ENCODE measurements at regions not wholly inside any gene's neighbourhood (a gene's known extent, or its start where the extent isn't known, plus 50 kb on each side); places are given as distances from the start of the nearest gene placed in this dataset.
"Not testable (repeated sequence)": the region's sequence is repeated elsewhere in the genome, so short reads cannot be mapped to it uniquely, and the experiment has no call there.

DNA sequence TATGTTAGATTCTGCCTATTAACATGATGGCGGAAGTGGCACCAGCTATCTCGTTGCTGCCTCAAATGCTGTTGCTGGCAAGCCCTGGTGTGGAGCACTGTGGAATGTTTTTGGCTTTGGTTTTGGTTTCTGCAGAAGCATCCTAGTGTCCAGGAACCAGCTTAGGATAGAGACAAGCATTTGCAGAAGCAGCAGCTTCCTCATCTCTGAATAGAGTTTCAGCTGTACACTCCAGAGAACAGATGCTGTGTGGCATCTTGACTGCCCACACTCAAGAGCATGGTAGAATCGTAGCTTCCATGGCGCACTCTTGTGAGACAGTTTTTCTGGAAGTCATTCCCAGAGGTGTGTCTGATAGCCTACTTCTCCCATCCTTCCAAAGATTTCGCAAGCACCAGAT lies 145.3 kb upstream of the RXFP2 start:
- ATAC-seq (replicated peaks in 6 of 8): no peak
- no peak overlapping the region for H3K4me3 ChIP-seq
- 67 to 100% (median 92%) methylated on average over 1 to 5 of the region's 5 CpGs; no CpG with 5 or more reads in 3 of the 10 experiments for WGBS, 10 experiments
- in situ Hi-C loops (cut with MboI; ENCODE audit: low pct_unique_long_range_greater_than_20kb in 2 of 9, low sequenced_read_pairs in 9 of 9, unreplicated experiment in 9 of 9): no loop called here
- H3K27ac ChIP-seq: no peak overlapping the region
- peaks cover 2 to 12% of the 10 kb centered on the region in 2 donors for H3K4me1 ChIP-seq (replicated peaks in 1 of 2)

DNA sequence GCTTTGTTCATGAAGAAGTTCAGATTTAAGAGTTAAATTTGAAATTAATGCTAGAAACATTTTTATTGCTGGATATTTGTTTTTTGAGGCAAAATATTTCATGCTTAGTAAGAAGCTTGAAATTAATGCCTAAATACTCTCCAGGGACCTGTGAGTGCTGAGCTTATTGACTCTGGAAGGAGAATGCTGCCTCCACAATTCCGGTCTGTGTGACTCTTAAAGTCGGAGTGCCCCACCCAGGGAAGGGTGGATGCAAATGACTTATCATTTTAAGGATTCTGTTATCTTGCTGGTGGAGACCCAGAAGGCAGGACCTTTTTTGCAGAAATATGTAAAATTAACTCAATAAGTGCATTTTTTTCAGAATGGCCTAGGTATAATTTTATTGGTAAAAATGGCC lies 143.8 kb upstream of the RXFP2 start:
- 9 to 100% (median 61%) methylated on average over 1 to 2 of the region's 2 CpGs; no CpG with 5 or more reads in 1 of the 10 experiments for WGBS, 10 experiments
- H3K4me3 ChIP-seq: no peak overlapping the region
- in situ Hi-C loops (cut with MboI; ENCODE audit: low pct_unique_long_range_greater_than_20kb in 2 of 9, low sequenced_read_pairs in 9 of 9, unreplicated experiment in 9 of 9): no loop called here
- no peak overlapping the region for H3K27ac ChIP-seq
- peak in 2 of 8 experiments; percentile 50 to 64 for ATAC-seq (replicated peaks in 6 of 8)
- H3K4me1 ChIP-seq (replicated peaks in 1 of 2): peaks cover 2 to 12% of the 10 kb centered on the region in 2 donors

DNA sequence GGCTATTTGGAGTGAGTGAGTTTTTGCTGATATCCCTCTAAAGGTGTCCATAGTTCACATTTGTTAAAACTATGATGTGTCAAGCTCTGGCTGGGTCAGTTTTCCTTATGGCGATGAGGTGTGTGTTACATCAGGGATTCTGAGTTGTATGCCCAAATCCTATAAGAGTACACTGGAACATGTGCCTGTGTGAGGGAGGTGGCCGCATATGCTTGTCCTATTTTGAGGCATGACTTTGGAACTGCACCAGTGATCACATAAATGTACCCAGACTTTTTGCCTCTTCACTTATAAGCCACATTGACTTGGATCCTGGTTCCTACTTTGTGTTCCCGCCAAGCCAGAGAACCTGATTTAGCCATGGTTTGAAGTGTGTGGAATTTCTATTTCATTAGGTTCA lies 140.3 kb upstream of the RXFP2 start:
- H3K4me1 ChIP-seq (replicated peaks in 1 of 2): peaks cover 2 to 12% of the 10 kb centered on the region in 2 donors
- H3K4me3 ChIP-seq: no peak overlapping the region
- no peak overlapping the region for H3K27ac ChIP-seq
- WGBS, 10 experiments: 73 to 100% (median 90%) methylated on average over 1 to 3 of the region's 3 CpGs; no CpG with 5 or more reads in 4 of the 10 experiments
- in situ Hi-C loops (cut with MboI; ENCODE audit: low pct_unique_long_range_greater_than_20kb in 2 of 9, low sequenced_read_pairs in 9 of 9, unreplicated experiment in 9 of 9): no loop called here
- no peak for ATAC-seq (replicated peaks in 6 of 8)

DNA sequence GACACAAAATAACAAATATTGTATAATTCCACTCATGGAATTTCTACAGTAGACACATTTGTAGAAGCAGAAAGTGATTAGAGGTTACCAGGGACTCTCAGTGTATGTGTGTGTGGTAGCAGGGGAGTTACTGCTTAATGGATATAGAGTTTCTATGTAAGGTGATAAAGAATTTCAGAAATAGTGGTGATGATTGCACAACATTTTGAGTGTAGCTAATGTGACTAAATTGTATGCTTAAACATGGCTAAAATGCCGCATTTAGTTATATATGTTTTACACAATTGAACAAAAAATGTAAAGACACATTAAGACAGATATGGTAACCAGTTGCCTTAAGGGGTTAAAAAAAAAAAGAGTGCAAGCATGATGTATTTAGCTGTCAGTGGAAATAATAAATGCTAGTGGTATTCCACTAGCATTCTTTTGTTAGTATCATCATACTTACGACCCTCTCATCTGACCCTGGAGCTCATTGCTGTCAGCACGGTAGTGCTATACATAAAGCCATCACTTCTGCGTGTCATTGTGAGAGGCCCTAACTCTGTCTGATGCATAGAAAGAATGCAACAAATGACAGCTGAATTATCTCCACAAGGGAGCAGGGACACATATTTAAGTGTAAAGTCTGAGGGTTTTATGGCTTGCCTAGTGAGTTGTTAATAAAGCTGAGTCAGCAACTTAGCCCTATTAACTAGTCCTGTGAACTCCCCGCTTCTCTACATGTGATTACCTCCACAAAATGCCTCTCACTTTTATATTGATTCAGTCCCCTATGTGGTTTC lies 134.1 kb upstream of the RXFP2 start:
- in situ Hi-C loops (cut with MboI; ENCODE audit: low pct_unique_long_range_greater_than_20kb in 2 of 9, low sequenced_read_pairs in 9 of 9, unreplicated experiment in 9 of 9): no loop called here
- peak in 6 of 8 experiments; percentile 27 to 98 (median 97) for ATAC-seq (replicated peaks in 6 of 8)
- Histone ChIP-seq H3K4me1 (replicated peaks in 1 of 2) (peaks cover 11 to 34% of the 10 kb centered on the region in 2 donors), H3K27ac (no peak overlapping the region), H3K4me3 (no peak overlapping the region)
- 0 to 100% (median 29%) methylated on average over 1 to 5 of the region's 5 CpGs for WGBS, 10 experiments

DNA sequence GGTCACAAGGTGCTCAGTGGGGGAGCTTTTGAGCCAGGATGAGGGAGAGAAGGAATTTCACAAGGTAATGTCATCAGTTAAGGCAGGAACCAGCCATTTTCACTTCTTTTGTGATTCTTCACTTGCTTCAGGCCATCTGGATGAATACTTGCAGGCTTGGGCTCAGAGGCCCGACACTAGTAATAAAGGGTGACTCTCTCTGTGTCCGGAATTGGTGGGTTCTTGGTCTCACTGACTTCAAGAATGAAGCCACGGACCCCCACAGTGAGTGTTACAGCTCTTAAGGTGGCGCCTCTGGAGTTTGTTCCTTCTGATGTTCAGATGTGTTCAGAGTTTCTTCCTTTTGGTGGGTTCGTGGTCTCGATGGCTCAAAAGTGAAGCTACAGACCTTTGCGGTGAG lies 131.8 kb upstream of the RXFP2 start:
- H3K27ac ChIP-seq; ATAC-seq (replicated peaks in 6 of 8); in situ Hi-C loops (cut with MboI; ENCODE audit: low pct_unique_long_range_greater_than_20kb in 2 of 9, low sequenced_read_pairs in 9 of 9, unreplicated experiment in 9 of 9); H3K4me3 ChIP-seq: not testable (repeated sequence)
- peaks cover 11 to 40% of the 10 kb centered on the region in 2 donors for H3K4me1 ChIP-seq (replicated peaks in 1 of 2)
- WGBS, 10 experiments: 60 to 87% (median 80%) methylated on average over 1 to 3 of the region's 7 CpGs; no CpG with 5 or more reads in 7 of the 10 experiments

DNA sequence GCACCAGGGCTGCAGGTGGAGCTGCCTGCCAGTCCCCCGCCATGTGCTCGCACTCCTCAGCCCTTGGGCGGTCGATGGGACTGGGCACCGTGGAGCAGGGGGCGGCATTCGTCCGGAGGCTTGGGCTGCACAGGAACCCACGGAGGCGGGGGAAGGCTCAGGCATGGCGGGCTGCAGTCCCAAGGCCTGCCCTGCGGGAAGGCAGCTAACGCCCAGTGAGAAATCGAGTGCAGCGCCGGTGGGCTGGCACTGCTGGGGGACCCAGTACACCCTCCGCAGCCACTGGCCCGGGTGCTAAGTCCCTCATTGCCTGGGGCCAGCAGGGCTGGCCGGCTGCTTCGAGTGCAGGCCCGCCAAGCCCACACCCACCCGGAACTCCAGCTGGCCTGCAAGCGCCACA lies 130.5 kb upstream of the RXFP2 start:
- ATAC-seq (replicated peaks in 6 of 8); in situ Hi-C loops (cut with MboI; ENCODE audit: low pct_unique_long_range_greater_than_20kb in 2 of 9, low sequenced_read_pairs in 9 of 9, unreplicated experiment in 9 of 9); H3K4me3 ChIP-seq; H3K27ac ChIP-seq: not testable (repeated sequence)
- WGBS, 10 experiments: 42% methylated on average over 4 of the region's 23 CpGs; no CpG with 5 or more reads in 9 of the 10 experiments
- H3K4me1 ChIP-seq (replicated peaks in 1 of 2): peaks cover 11 to 39% of the 10 kb centered on the region in 2 donors

DNA sequence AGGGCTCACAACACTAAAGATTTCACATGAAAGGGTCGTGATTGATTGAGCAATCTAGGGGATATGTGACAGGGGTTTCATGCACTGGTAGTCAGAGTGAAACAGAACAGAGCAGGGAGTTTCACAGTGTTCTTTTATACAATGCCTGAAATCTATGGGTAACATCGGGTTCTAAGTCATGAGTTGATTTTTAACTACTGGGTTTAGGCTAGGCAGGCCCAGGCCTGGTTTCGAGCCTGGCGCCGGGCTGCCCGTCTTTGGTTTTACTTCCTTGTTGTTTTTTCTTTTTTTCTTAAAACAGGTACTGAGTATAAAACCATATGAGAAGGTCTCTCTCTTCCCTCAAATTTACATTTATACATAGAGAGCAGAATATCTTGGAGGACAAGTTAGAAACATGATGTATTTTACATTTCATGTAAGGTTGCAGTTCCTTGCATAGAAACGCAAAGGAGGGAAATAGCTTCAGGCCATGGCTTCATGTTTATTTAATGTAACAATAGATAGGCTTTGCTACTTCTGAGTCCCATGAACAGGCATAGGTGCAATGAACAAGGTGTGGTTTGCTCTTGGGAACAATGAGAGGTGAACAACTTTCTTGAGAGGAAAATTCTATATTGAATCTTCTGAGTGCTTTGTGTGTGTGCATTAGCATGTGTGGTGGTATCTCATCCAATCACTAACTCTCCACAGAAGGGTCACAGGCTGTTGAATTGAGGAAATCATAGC lies 128.9 kb upstream of the RXFP2 start:
- 0 to 83% (median 67%) methylated on average over 1 to 7 of the region's 7 CpGs; no CpG with 5 or more reads in 1 of the 10 experiments for WGBS, 10 experiments
- Histone ChIP-seq H3K27ac (no peak overlapping the region), H3K4me3 (no peak overlapping the region), H3K4me1 (replicated peaks in 1 of 2) (peaks cover 10 to 23% of the 10 kb centered on the region in 2 donors)
- ATAC-seq (replicated peaks in 6 of 8): no peak
- in situ Hi-C loops (cut with MboI; ENCODE audit: low pct_unique_long_range_greater_than_20kb in 2 of 9, low sequenced_read_pairs in 9 of 9, unreplicated experiment in 9 of 9): no loop called here

DNA sequence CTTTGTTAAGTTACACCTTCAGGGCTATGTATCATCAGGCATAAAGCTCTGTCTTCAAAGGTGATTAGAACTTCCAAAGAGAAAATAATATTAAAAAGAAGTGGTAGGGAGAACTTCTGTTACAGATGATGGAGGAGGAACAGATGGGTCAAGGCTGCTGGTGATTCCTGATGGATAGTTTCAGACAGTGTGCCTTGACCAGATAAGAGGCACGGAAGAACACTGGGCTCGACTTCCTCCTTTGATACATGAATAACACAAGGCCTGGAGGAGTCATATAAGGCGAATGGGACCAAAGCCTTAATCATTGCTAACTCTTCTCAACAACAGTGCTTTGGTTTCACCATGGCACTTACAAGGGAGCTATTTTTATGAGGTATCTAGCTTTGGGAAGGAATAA lies 128.1 kb upstream of the RXFP2 start:
- Histone ChIP-seq H3K27ac (no peak overlapping the region), H3K4me1 (replicated peaks in 1 of 2) (peaks cover 3 to 18% of the 10 kb centered on the region in 2 donors), H3K4me3 (no peak overlapping the region)
- 30 to 100% (median 83%) methylated on average over 1 to 3 of the region's 3 CpGs for WGBS, 10 experiments
- in situ Hi-C loops (cut with MboI; ENCODE audit: low pct_unique_long_range_greater_than_20kb in 2 of 9, low sequenced_read_pairs in 9 of 9, unreplicated experiment in 9 of 9): no loop called here
- ATAC-seq (replicated peaks in 6 of 8): no peak

DNA sequence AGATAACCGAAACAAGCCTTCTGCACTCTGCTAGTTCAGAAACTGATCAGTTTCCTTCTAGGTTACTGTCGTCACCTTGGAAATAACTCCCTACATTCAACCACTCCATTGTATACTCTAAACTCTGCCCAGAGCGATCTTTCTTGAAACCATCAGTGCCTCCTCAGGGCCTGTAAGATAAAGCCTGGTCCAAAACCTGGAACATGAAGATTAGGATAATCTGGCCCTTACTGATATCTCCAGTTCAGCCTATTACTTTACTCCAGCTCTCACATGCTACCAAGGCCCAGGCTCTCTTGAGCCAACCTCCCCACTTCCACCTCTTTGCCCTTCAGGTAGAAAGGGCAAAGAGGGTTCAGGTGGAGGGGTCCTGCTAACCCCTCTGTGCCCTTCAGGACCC lies 125.3 kb upstream of the RXFP2 start:
- Histone ChIP-seq H3K4me3 (no peak overlapping the region), H3K27ac (no peak overlapping the region), H3K4me1 (replicated peaks in 1 of 2) (peaks cover 0 to 7% of the 10 kb centered on the region in 2 donors)
- in situ Hi-C loops (cut with MboI; ENCODE audit: low pct_unique_long_range_greater_than_20kb in 2 of 9, low sequenced_read_pairs in 9 of 9, unreplicated experiment in 9 of 9): no loop called here
- ATAC-seq (replicated peaks in 6 of 8): no peak
- 58 to 100% (median 90%) methylated on average over 1 to 3 of the region's 3 CpGs; no CpG with 5 or more reads in 3 of the 10 experiments for WGBS, 10 experiments

DNA sequence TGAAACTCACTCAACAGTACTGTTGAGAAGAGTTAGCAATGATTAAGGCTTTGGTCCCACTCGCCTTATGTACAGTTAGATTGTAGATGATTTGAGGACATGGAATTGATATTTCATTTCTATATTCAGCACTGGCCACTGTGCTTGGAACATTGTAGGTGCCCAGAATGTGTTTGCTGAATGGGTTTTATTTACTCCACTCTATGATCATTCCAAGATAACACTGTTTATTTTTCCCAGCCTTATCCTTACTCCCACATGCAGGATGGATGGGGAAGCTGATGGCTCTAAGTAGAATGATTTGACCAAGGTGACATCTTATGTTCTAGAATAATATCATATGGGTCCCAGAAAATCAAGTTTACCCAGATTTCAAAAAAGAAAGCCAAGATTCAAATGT lies 124.6 kb upstream of the RXFP2 start:
- Histone ChIP-seq H3K27ac (no peak overlapping the region), H3K4me1 (replicated peaks in 1 of 2) (peaks cover 0 to 7% of the 10 kb centered on the region in 2 donors), H3K4me3 (no peak overlapping the region)
- ATAC-seq (replicated peaks in 6 of 8): no peak
- in situ Hi-C loops (cut with MboI; ENCODE audit: low pct_unique_long_range_greater_than_20kb in 2 of 9, low sequenced_read_pairs in 9 of 9, unreplicated experiment in 9 of 9): no loop called here
- WGBS, 10 experiments: 40 to 100% (median 74%) methylated on average over 1 of the region's 1 CpG; no CpG with 5 or more reads in 6 of the 10 experiments

DNA sequence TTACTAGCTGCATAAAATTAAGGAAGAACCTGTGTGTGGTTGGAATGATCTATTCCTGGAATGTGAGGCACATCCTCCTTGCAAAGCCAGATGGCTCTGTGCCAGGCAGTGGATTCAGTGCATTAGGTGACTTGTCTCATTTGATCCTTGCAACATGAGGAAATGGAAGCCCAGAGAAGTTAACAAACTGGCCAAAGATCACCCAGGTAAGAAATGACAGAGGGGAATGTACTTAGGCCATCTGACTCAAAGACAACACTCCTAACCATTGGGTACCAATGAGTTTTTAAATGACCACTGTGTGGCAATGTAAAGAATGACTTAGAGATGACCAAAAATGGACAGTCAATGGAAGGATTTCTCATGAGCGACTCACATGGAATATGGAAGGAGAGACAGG lies 114.2 kb upstream of the RXFP2 start:
- Histone ChIP-seq H3K27ac (no peak overlapping the region), H3K4me1 (replicated peaks in 1 of 2) (no peaks in the 10 kb centered on the region), H3K4me3 (no peak overlapping the region)
- in situ Hi-C loops (cut with MboI; ENCODE audit: low pct_unique_long_range_greater_than_20kb in 2 of 9, low sequenced_read_pairs in 9 of 9, unreplicated experiment in 9 of 9): no loop called here
- no peak for ATAC-seq (replicated peaks in 6 of 8)
- WGBS, 10 experiments: 71 to 100% (median 100%) methylated on average over 1 of the region's 1 CpG; no CpG with 5 or more reads in 3 of the 10 experiments

DNA sequence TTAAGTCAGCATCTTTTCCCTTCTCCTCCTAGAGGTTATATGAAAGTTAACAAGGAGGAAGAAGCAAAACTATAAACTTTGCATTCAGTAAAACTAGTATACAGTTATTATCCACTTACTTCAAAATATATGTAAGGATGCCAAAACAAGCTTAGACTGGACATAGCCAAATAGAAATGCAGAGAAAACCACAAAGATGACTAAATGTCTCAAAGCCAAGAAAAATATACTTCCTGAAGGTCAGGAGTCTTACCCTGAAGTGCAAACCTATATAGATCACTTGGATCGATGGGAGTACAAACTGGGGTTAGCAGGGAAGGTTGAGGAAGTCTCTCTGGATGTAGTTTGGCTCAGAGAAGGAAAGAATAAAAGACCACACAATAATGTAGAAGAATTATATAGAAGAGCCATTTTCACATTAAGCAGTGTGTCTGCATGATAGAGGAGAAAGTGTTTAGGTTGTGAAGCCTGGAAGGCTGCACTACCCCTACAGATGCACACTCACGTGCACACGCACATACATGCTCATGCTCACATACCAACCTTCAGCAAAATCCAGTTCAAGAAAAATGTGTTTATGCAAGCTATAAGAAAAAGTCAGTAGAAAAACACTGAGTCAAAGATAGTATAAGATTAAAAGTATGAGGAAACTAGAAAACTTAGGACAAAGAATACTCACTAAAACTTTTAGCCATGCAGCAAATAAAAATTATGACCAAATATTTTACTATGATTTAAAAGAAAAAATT lies 112.1 kb upstream of the RXFP2 start:
- Histone ChIP-seq H3K4me1 (replicated peaks in 1 of 2) (no peaks in the 10 kb centered on the region), H3K4me3 (no peak overlapping the region), H3K27ac (no peak overlapping the region)
- in situ Hi-C loops (cut with MboI; ENCODE audit: low pct_unique_long_range_greater_than_20kb in 2 of 9, low sequenced_read_pairs in 9 of 9, unreplicated experiment in 9 of 9): no loop called here
- no peak for ATAC-seq (replicated peaks in 6 of 8)
- 73 to 100% (median 94%) methylated on average over 2 to 3 of the region's 3 CpGs; no CpG with 5 or more reads in 5 of the 10 experiments for WGBS, 10 experiments
